ENCODE measurements at regions not wholly inside any gene's neighbourhood (a gene's known extent, or its start where the extent isn't known, plus 50 kb on each side); places are given as distances from the start of the nearest gene placed in this dataset.
"Not testable (repeated sequence)": the region's sequence is repeated elsewhere in the genome, so short reads cannot be mapped to it uniquely, and the experiment has no call there.

- TF ChIP-seq TEAD4 (CRISPR knock-in tag; IDR thresholded peaks at IDR 0.05) = no peak
- TF ChIP-seq ATF6 (CRISPR knock-in tag; IDR thresholded peaks at IDR 0.05) = no peak
These were observed 195.2 kb upstream of the ARHGEF26 start (continued) for GRCh38 chr3:153925841-153926514.

DNA sequence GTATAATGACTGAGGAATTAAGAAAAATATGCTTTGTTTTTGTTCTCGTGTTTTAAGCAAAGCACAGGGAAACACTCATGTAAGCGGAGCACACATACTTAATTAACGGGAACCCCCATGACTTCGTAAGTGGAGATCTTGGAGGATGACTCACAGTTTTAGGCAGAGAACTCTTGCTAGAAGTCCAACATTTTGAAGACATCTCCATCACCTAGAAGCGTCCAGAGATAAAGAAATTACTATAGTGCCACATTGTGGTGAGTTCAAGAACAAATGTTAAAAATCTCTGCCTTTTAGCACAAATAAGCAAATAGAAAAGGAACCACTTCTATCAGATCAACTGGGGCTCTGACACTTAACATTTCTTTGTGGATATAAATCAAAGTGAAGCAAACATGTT lies 194.1 kb upstream of the ARHGEF26 start:
- peak; percentile 44 for ATAC-seq
- ChIA-PET POLR2A (no interaction called here), CTCF (no interaction called here)
- H3K9me3 Mint-ChIP-seq = peaks cover 13% of the 10 kb centered on the region
- H3K27me3 Mint-ChIP-seq (ENCODE audit: low read depth) = no peaks in the 10 kb centered on the region
- TF ChIP-seq NR3C1 (CRISPR knock-in tag; conservative IDR thresholded peaks at IDR 0.05; ENCODE audit: low read depth) = no peak
- no peak for TF ChIP-seq ZNF232 (CRISPR knock-in tag; IDR thresholded peaks at IDR 0.05)
- TF ChIP-seq, protein P1, sequence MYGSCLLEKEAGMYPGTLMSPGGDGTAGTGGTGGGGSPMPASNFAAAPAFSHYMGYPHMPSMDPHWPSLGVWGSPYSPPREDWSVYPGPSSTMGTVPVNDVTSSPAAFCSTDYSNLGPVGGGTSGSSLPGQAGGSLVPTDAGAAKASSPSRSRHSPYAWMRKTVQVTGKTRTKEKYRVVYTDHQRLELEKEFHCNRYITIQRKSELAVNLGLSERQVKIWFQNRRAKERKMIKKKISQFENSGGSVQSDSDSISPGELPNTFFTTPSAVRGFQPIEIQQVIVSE (CRISPR knock-in tag; IDR thresholded peaks at IDR 0.05; ENCODE audit: borderline replicate concordance) = no peak
- TF ChIP-seq TEAD4 (CRISPR knock-in tag; IDR thresholded peaks at IDR 0.05) = no peak
- no peak for TF ChIP-seq ATF6 (CRISPR knock-in tag; IDR thresholded peaks at IDR 0.05)
- TF ChIP-seq, protein P2, sequence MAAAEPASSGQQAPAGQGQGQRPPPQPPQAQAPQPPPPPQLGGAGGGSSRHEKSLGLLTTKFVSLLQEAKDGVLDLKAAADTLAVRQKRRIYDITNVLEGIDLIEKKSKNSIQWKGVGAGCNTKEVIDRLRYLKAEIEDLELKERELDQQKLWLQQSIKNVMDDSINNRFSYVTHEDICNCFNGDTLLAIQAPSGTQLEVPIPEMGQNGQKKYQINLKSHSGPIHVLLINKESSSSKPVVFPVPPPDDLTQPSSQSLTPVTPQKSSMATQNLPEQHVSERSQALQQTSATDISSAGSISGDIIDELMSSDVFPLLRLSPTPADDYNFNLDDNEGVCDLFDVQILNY (CRISPR knock-in tag; IDR thresholded peaks at IDR 0.05) = no peak
- DNase-seq (ENCODE audit: low spot score) = no peak
- H3K27ac Mint-ChIP-seq = no peak overlapping the region
- H3K4me3 Mint-ChIP-seq = no peak overlapping the region
- peaks cover 3% of the 10 kb centered on the region; the same call in 1 of the 2 replicates for H3K36me3 Mint-ChIP-seq
- H3K4me1 Mint-ChIP-seq = no peaks in the 10 kb centered on the region

DNA sequence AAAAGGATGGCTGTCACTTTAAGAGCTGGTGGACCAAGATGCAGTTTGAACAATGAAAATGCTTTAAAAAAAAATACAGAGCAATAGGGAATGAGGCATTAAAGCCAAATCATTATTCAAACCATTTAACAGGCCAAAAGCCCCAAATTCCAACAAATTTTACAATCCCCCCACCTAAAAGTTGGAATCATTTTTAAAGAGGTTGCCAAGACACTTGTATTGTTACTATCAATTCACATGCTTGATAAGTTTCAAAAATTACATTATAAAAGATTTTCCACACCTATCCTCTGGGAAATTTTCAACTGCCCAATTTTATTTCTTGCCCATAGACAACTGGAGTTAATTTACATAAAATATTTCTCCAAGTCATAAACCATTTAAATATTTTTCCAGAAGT lies 192.3 kb upstream of the ARHGEF26 start:
- DNase-seq (ENCODE audit: low spot score) = no peak
- TF ChIP-seq ESRRA (CRISPR knock-in tag; IDR thresholded peaks at IDR 0.05; ENCODE audit: borderline replicate concordance) (no peak), ZNF263 (CRISPR knock-in tag; IDR thresholded peaks at IDR 0.05; ENCODE audit: low read depth) (no peak), TEAD4 (CRISPR knock-in tag; IDR thresholded peaks at IDR 0.05) (no peak), FOXK1 (CRISPR knock-in tag; IDR thresholded peaks at IDR 0.05) (no peak), NR3C1 (CRISPR knock-in tag; conservative IDR thresholded peaks at IDR 0.05; ENCODE audit: low read depth) (no peak), PRRX2 (CRISPR knock-in tag; IDR thresholded peaks at IDR 0.05) (no peak), RORB (CRISPR knock-in tag; IDR thresholded peaks at IDR 0.05) (no peak)
- ChIA-PET CTCF (no interaction called here), POLR2A (no interaction called here)
- Mint-ChIP-seq H3K27ac (no peak overlapping the region), H3K9me3 (peaks cover 8% of the 10 kb centered on the region), H3K4me3 (no peak overlapping the region), H3K27me3 (ENCODE audit: low read depth) (no peaks in the 10 kb centered on the region), H3K36me3 (peaks cover 3% of the 10 kb centered on the region; the same call in 1 of the 2 replicates), H3K4me1 (no peaks in the 10 kb centered on the region)
- ATAC-seq = no peak

- H3K4me3 Mint-ChIP-seq; ATAC-seq; H3K9me3 Mint-ChIP-seq; H3K36me3 Mint-ChIP-seq; H3K4me1 Mint-ChIP-seq; CTCF ChIA-PET; POLR2A ChIA-PET; DNase-seq (ENCODE audit: low spot score); H3K27me3 Mint-ChIP-seq (ENCODE audit: low read depth); H3K27ac Mint-ChIP-seq: not testable (repeated sequence)
These were observed 187.7 kb upstream of the ARHGEF26 start for GRCh38 chr3:153933481-153933880.

GRCh38 chr3:153944084-153944483 lies 177.1 kb upstream of the ARHGEF26 start:
- POLR2A ChIA-PET = no interaction called here
- peaks cover 7% of the 10 kb centered on the region; the same call in 1 of the 2 replicates for H3K9me3 Mint-ChIP-seq

More at GRCh38 chr3:153944084-153944483, 177.1 kb upstream of the ARHGEF26 start:
- Mint-ChIP-seq H3K27ac (no peak overlapping the region), H3K27me3 (ENCODE audit: low read depth) (no peaks in the 10 kb centered on the region), H3K4me3 (no peak overlapping the region), H3K4me1 (no peaks in the 10 kb centered on the region), H3K36me3 (no peaks in the 10 kb centered on the region)
- TF ChIP-seq ZNF512 (CRISPR knock-in tag; IDR thresholded peaks at IDR 0.05; ENCODE audit: borderline replicate concordance) = no peak
- no peak for TF ChIP-seq ZNF396 (CRISPR knock-in tag; IDR thresholded peaks at IDR 0.05; ENCODE audit: borderline replicate concordance)
- no peak for TF ChIP-seq NFE2L1 (CRISPR knock-in tag; IDR thresholded peaks at IDR 0.05)
- DNase-seq (ENCODE audit: low spot score) = no peak
- CTCF ChIA-PET = no interaction called here
- no peak for ATAC-seq

All from WTC11 (cell line).